Breast epithelium (tissue), 4 donors: ENCODE measurements at regions not wholly inside any gene's neighbourhood (a gene's known extent, or its start where the extent isn't known, plus 50 kb on each side); places are given as distances from the start of the nearest gene placed in this dataset.

Experiments used
- DNase-seq, 2 donors: peaks; one replicate each; pipeline ENCODE4 v3.0.0-alpha.2; 2019; ENCODE audit warnings: low spot score in 2 of 2
- H3K27ac ChIP-seq, 2 donors: fragments of 200-600 bp; sonication (generic) in 1 of 2; one replicate each; pipeline ENCODE4 v1.5.1; 2016 to 2019; ENCODE audit warnings: mild to moderate bottlenecking in 1 of 2
- H3K27me3 ChIP-seq, 2 donors: fragments of 200-600 bp; sonication (generic) in 1 of 2; one replicate each; pipeline versions ENCODE4 v1.5.1 to v1.6.0; 2017 to 2019; ENCODE audit warnings: control low read depth in 1 of 2, mild to moderate bottlenecking in 1 of 2
- H3K36me3 ChIP-seq: fragments of 200-600 bp; one replicate; pipeline ENCODE4 v1.5.1; 2019
- H3K4me1 ChIP-seq, 2 donors: fragments of 200-600 bp; sonication (generic); one replicate each; pipeline ENCODE4 v1.5.1; 2016 to 2019; ENCODE audit warnings: control low read depth in 1 of 2
- H3K4me3 ChIP-seq, 3 donors: fragments of 200-600 bp; sonication (generic); 1 replicate in 2 of 3; 2 replicates in 1 of 3; pipeline ENCODE4 v1.5.1; 2016 to 2019; ENCODE audit warnings: mild to moderate bottlenecking in 3 of 3, moderate library complexity in 2 of 3
- H3K9me3 ChIP-seq, 2 donors: fragments of 200-600 bp; sonication (generic) in 1 of 2; one replicate each; pipeline ENCODE4 v1.5.1; 2016 to 2019; ENCODE audit warnings: control low read depth in 1 of 2
- CTCF ChIP-seq, 3 donors: fragments of 450-650 bp; IDR thresholded peaks; one replicate each; pipeline ENCODE4 v1.5.1; 2016 to 2017; ENCODE audit warnings: antibody characterized with exemption in 3 of 3, mild to moderate bottlenecking in 3 of 3, moderate library complexity in 3 of 3
- POLR2A ChIP-seq: fragments of 450-650 bp; IDR thresholded peaks from one replicate; pipeline ENCODE4 v1.6.1; 2016; ENCODE audit warnings: antibody characterized with exemption, mild to moderate bottlenecking, moderate library complexity
- POLR2AphosphoS5 ChIP-seq, 3 donors: sonication (generic); formaldehyde crosslinking; IDR thresholded peaks; one replicate each; pipeline ENCODE4 v1.6.1; 2017; ENCODE audit warnings: antibody characterized with exemption in 3 of 3
- intact Hi-C: fragments of 100-400 bp; cut with DNase I; formaldehyde crosslinking; loops from one replicate; pipeline ENCODE4 v1.15.1; 2023; ENCODE audit warnings: low total_unique reads

- TF ChIP-seq CTCF (IDR thresholded peaks at IDR 0.05): no peak
- no peak for TF ChIP-seq POLR2A
- H3K9me3 ChIP-seq: no peaks in the 10 kb centered on the region
- H3K4me1 ChIP-seq: no peaks in the 10 kb centered on the region
- no peak overlapping the region for H3K4me3 ChIP-seq
- intact Hi-C loops: no loop called here
- no peak overlapping the region for H3K27ac ChIP-seq
- no peaks in the 10 kb centered on the region for H3K27me3 ChIP-seq
- DNase-seq: no peak
- no peaks in the 10 kb centered on the region for H3K36me3 ChIP-seq
Observed at GRCh38 chr9:23497137-23497504, 328.9 kb downstream of the ELAVL2 start.

DNA sequence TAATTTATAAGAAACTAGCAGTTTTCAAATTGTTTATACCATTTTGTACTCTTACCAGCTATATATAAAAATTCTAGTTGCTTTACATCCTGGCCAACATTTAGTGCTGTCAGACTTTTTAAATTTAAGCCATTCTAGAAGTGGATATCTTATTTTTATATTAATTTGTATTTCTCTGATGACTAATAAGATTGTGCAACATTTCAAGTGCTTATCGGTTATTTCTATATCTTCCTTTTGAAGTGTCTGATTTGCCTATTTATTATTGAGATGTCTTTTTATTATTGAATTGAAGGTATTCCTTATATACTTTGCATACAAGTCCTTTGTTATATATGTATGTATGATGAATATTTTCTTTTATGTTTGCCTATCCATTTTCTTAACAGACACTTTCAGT lies 324.0 kb downstream of the ELAVL2 start:
- intact Hi-C loops: no loop called here
- no peak overlapping the region for H3K27ac ChIP-seq
- DNase-seq: no peak
- no peaks in the 10 kb centered on the region for H3K4me1 ChIP-seq
- H3K4me3 ChIP-seq: no peak overlapping the region
- no peaks in the 10 kb centered on the region for H3K27me3 ChIP-seq
- TF ChIP-seq POLR2A (no peak), POLR2AphosphoS5 (IDR thresholded peaks at IDR 0.05) (no peak), CTCF (IDR thresholded peaks at IDR 0.05) (no peak)
- no peaks in the 10 kb centered on the region for H3K36me3 ChIP-seq
- no peaks in the 10 kb centered on the region for H3K9me3 ChIP-seq

DNA sequence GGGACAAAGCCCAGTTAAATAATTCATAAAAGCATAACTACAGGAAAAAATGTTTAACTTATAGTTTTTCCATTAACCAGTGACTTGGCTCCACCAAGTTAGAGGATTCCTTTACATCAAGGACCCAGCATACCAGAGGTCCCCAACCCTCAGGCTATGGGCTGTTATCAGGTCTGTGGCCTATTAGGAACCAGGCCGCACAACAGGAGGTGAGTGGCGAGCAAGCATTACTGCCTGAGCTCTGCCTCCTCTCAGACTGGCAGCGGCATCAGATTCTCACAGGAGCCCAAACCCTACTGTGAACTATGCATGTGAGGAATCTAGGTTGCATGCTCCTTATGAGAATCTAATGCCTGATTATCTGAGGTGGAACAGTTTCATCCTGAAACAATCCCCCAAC lies 303.1 kb downstream of the ELAVL2 start:
- Histone ChIP-seq H3K36me3 (no peaks in the 10 kb centered on the region), H3K4me3 (no peak overlapping the region), H3K9me3 (peaks cover 0 to 5% of the 10 kb centered on the region in 2 donors), H3K27ac (no peak overlapping the region), H3K27me3 (no peaks in the 10 kb centered on the region), H3K4me1 (no peaks in the 10 kb centered on the region)
- DNase-seq: no peak
- intact Hi-C loops: no loop called here
- TF ChIP-seq POLR2AphosphoS5 (IDR thresholded peaks at IDR 0.05) (no peak), CTCF (IDR thresholded peaks at IDR 0.05) (no peak), POLR2A (no peak)

DNA sequence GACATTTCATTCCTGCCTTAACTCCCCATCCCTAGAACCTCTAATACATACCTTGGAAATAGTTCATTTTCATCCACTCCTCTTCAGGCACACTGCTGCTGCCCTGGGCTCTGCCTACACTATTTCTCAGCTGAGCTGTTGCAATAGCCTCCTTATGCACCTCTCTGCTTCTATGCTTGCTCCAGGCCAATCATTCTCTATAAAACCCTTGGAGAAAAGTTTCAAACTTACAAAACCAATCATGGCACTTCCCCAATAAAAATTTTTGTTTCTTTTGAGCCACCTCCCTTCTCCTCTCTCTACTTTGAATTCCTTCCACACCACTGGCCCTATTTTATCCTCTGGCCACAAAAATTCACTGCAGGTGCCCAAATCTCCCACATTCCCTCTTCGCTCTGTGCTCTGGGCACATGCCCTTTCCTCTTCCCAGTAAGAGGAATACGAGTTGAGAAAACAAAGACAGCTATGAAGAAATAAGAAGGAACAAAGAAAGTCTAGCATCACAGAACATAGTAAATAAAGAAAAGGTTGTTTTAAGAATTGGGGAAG lies 301.4 kb downstream of the ELAVL2 start:
- no peak for DNase-seq
- H3K36me3 ChIP-seq: no peaks in the 10 kb centered on the region
- H3K27ac ChIP-seq: no peak overlapping the region
- intact Hi-C loops: no loop called here
- no peak for TF ChIP-seq CTCF (IDR thresholded peaks at IDR 0.05)
- no peak for TF ChIP-seq POLR2A
- no peak for TF ChIP-seq POLR2AphosphoS5 (IDR thresholded peaks at IDR 0.05)
- no peaks in the 10 kb centered on the region for H3K9me3 ChIP-seq
- no peak overlapping the region for H3K4me3 ChIP-seq
- H3K4me1 ChIP-seq: no peaks in the 10 kb centered on the region
- no peaks in the 10 kb centered on the region for H3K27me3 ChIP-seq

DNA sequence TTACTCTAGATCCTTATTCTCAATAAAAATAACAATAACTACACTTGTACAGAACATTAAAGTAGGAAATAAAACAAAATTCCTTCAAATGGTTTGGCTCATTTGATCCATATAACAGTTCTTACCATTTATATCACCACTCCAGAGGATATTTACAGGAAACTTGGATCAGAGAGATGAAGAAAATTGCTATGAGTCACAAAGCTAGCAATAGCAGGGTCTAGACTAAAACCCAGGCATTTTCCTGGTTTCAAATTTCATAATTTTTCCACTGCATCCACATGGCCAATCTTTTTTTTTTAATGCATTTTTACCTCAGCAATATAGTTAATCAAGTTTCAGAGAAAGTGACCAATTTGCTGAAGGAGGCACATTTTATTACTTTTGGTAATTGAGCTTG lies 299.2 kb downstream of the ELAVL2 start:
- Histone ChIP-seq H3K27ac (no peak overlapping the region), H3K4me1 (no peaks in the 10 kb centered on the region), H3K9me3 (no peaks in the 10 kb centered on the region), H3K4me3 (no peak overlapping the region), H3K27me3 (no peaks in the 10 kb centered on the region), H3K36me3 (no peaks in the 10 kb centered on the region)
- DNase-seq: no peak
- TF ChIP-seq POLR2A: no peak
- TF ChIP-seq CTCF (IDR thresholded peaks at IDR 0.05): no peak
- TF ChIP-seq POLR2AphosphoS5 (IDR thresholded peaks at IDR 0.05): no peak
- intact Hi-C loops: no loop called here
